CD4-positive, alpha-beta T cell (primary cell): ENCODE measurements at regions not wholly inside any gene's neighbourhood (a gene's known extent, or its start where the extent isn't known, plus 50 kb on each side); places are given as distances from the start of the nearest gene placed in this dataset.

Experiments used
- ATAC-seq: fragments of 200-7000 bp; cut with Tn5 transposase; one replicate; pipeline ENCODE4 v1.10.0; 2022; ENCODE audit warnings: mild to moderate bottlenecking; ENCODE audit not compliant: poor library complexity
- CTCF ChIA-PET: fragments of 350-600 bp; sonication (Branson Sonifier 250); formaldehyde crosslinking; loops from one replicate; lab custom pipeline; 2021; ENCODE audit warnings: antibody characterized with exemption, inconsistent platforms; lab: Charles Lee
- POLR2A ChIA-PET: fragments of 350-600 bp; sonication (Branson Sonifier 250); formaldehyde crosslinking; loops from one replicate; lab custom pipeline; 2021; ENCODE audit warnings: antibody characterized with exemption, inconsistent platforms; lab: Charles Lee
- DNase-seq, 14 experiments: peaks; one replicate each; pipeline ENCODE4 v3.0.0-alpha.2; 2013 to 2020; ENCODE audit warnings: mixed read lengths in 2 of 14
- H3K27ac ChIP-seq, 2 donors: one replicate each; pipeline versions ENCODE4 v1.5.1 to v1.7.0; 2013; ENCODE audit warnings: low read length in 2 of 2, low read depth in 1 of 2, mild to moderate bottlenecking in 1 of 2
- H3K27me3 ChIP-seq, 2 experiments: 1 replicate in 1 of 2; 2 replicates in 1 of 2; pipeline versions ENCODE4 v1.6.1 to v1.7.0; 2013; ENCODE audit warnings: low read length in 2 of 2, control low read depth in 1 of 2, mild to moderate bottlenecking in 1 of 2, moderate library complexity in 1 of 2; ENCODE audit not compliant: insufficient read depth in 2 of 2, control insufficient read depth in 1 of 2
- H3K36me3 ChIP-seq: one replicate; pipeline ENCODE4 v1.6.1; 2013; ENCODE audit warnings: low read length, control low read depth; ENCODE audit not compliant: insufficient read depth
- H3K4me1 ChIP-seq: one replicate; pipeline ENCODE4 v1.6.1; 2013; ENCODE audit warnings: low read length, control low read depth; ENCODE audit not compliant: insufficient read depth
- H3K4me3 ChIP-seq: one replicate; pipeline ENCODE4 v1.5.1; 2013; ENCODE audit warnings: mild to moderate bottlenecking, low read length, moderate library complexity
- H3K9me3 ChIP-seq, 2 experiments: 1 replicate in 1 of 2; 2 replicates in 1 of 2; pipeline versions ENCODE4 v1.6.1 to v1.7.0; 2013; ENCODE audit warnings: low read length in 2 of 2, mild to moderate bottlenecking in 2 of 2, control low read depth in 1 of 2, moderate library complexity in 1 of 2; ENCODE audit not compliant: control insufficient read depth in 1 of 2, insufficient read depth in 1 of 2
- H3K27ac Mint-ChIP-seq: one replicate; pipeline ENCODE4 v1.8.0; 2020; ENCODE audit warnings: mixed read lengths
- H3K27me3 Mint-ChIP-seq: one replicate; pipeline ENCODE4 v1.8.0; 2021; ENCODE audit warnings: mixed read lengths
- H3K36me3 Mint-ChIP-seq: one replicate; pipeline ENCODE4 v1.8.0; 2021; ENCODE audit warnings: low read depth, mixed read lengths
- H3K4me1 Mint-ChIP-seq: one replicate; pipeline ENCODE4 v1.8.0; 2021; ENCODE audit warnings: low read depth, mixed read lengths
- H3K4me3 Mint-ChIP-seq: one replicate; pipeline ENCODE4 v1.8.0; 2020; ENCODE audit warnings: mild to moderate bottlenecking, mixed read lengths
- H3K9me3 Mint-ChIP-seq: one replicate; pipeline ENCODE4 v1.8.0; 2020; ENCODE audit warnings: mixed read lengths
- CTCF ChIP-seq: fragments of 200-600 bp; IDR thresholded peaks from one replicate; pipeline ENCODE4 v1.8.0; 2022; ENCODE audit warnings: antibody characterized with exemption, mild to moderate bottlenecking
- intact Hi-C, 2 experiments: fragments of 100-400 bp; cut with DNase I in 1 of 2; cut with micrococcal nuclease in 1 of 2; formaldehyde crosslinking; loops; one replicate each; pipeline versions ENCODE4 v1.15.1 to v1.9.0; 2023 to 2025; cut with DNase I, micrococcal nuclease

GRCh38 chr7:110387689-110388088 is 703.2 kb upstream of the LRRN3 start:
- Mint-ChIP-seq H3K4me1 (no peaks in the 10 kb centered on the region), H3K4me3 (no peak overlapping the region), H3K9me3 (no peaks in the 10 kb centered on the region), H3K27ac (no peak overlapping the region), H3K36me3 (no peaks in the 10 kb centered on the region), H3K27me3 (peaks cover 6% of the 10 kb centered on the region)
- no peak for ATAC-seq
- POLR2A ChIA-PET = no interaction called here
- Histone ChIP-seq H3K9me3 (no peaks in the 10 kb centered on the region), H3K4me1 (no peaks in the 10 kb centered on the region), H3K36me3 (no peaks in the 10 kb centered on the region), H3K27ac (no peak overlapping the region), H3K4me3 (no peak overlapping the region), H3K27me3 (no peaks in the 10 kb centered on the region)
- CTCF ChIA-PET = no interaction called here
- no peak for TF ChIP-seq CTCF
- intact Hi-C loops = no loop called here
- no peak for DNase-seq

- Histone ChIP-seq H3K27me3 (no peaks in the 10 kb centered on the region), H3K9me3 (no peaks in the 10 kb centered on the region), H3K27ac (no peak overlapping the region), H3K4me1 (no peaks in the 10 kb centered on the region), H3K36me3 (no peaks in the 10 kb centered on the region), H3K4me3 (no peak overlapping the region)
- no peak overlapping the region for H3K4me3 Mint-ChIP-seq
- CTCF ChIA-PET = no interaction called here
- H3K9me3 Mint-ChIP-seq = no peaks in the 10 kb centered on the region
- TF ChIP-seq CTCF = no peak
- no peaks in the 10 kb centered on the region for H3K36me3 Mint-ChIP-seq
- no peak for ATAC-seq
- DNase-seq = no peak
- no peaks in the 10 kb centered on the region for H3K4me1 Mint-ChIP-seq
- peaks cover 6% of the 10 kb centered on the region for H3K27me3 Mint-ChIP-seq
- no peak overlapping the region for H3K27ac Mint-ChIP-seq
- intact Hi-C loops = no loop called here
- POLR2A ChIA-PET = no interaction called here
Measured at GRCh38 chr7:110388457-110388856, 702.5 kb upstream of the LRRN3 start.

- ATAC-seq (no peak), DNase-seq (no peak)
- H3K4me1 Mint-ChIP-seq = no peaks in the 10 kb centered on the region
- CTCF ChIA-PET = interaction anchor here (1.0 kb wide), 1 partner anchor 21 kb away, joined by 4 read pairs; no protein-coding TSS in a partner anchor
- H3K27ac Mint-ChIP-seq = no peak overlapping the region
- TF ChIP-seq CTCF = no peak
- Histone ChIP-seq H3K4me3 (no peak overlapping the region), H3K36me3 (no peaks in the 10 kb centered on the region), H3K9me3 (no peaks in the 10 kb centered on the region), H3K27me3 (no peaks in the 10 kb centered on the region), H3K4me1 (no peaks in the 10 kb centered on the region), H3K27ac (no peak overlapping the region)
- POLR2A ChIA-PET = no interaction called here
- no peaks in the 10 kb centered on the region for H3K36me3 Mint-ChIP-seq
- intact Hi-C loops = no loop called here
- H3K27me3 Mint-ChIP-seq = no peaks in the 10 kb centered on the region
- no peak overlapping the region for H3K4me3 Mint-ChIP-seq
- H3K9me3 Mint-ChIP-seq = no peaks in the 10 kb centered on the region
Measured at GRCh38 chr7:110396021-110396420, 694.9 kb upstream of the LRRN3 start.
